SK-N-SH treated with all-trans-retinoic acid at 6 μM for 48 hours (cell line): ENCODE measurements at regions not wholly inside any gene's neighbourhood (a gene's known extent, or its start where the extent isn't known, plus 50 kb on each side); places are given as distances from the start of the nearest gene placed in this dataset.

Experiments used
- ATAC-seq: fragments of 200-7000 bp; cut with Tn5 transposase; 3 replicates; pipeline ENCODE4 v1.9.1; 2020; ENCODE audit warnings: mild to moderate bottlenecking, moderate library complexity
- ARNTL ChIP-seq: fragments of 450-650 bp; formaldehyde crosslinking; IDR thresholded peaks from 2 replicates; pipeline ENCODE4 v1.5.0; 2020; ENCODE audit warnings: low read depth, mild to moderate bottlenecking, moderate library complexity, borderline replicate concordance
- BACH2 ChIP-seq: fragments of 250-450 bp; sonication (Bioruptor Pico); IDR thresholded peaks from 2 replicates; pipeline ENCODE4 v1.9.0; 2021; ENCODE audit warnings: mild to moderate bottlenecking, borderline replicate concordance
- CREB5 ChIP-seq: fragments of 250-450 bp; sonication (Bioruptor Pico); IDR thresholded peaks from 2 replicates; pipeline ENCODE4 v1.5.1; 2020; ENCODE audit warnings: low read depth, mild to moderate bottlenecking, moderate library complexity
- CSRNP3 ChIP-seq: fragments of 250-450 bp; sonication (Bioruptor Pico); IDR thresholded peaks from 2 replicates; pipeline ENCODE4 v1.5.1; 2021; ENCODE audit warnings: mild to moderate bottlenecking, moderate library complexity
- ESRRG ChIP-seq: fragments of 250-450 bp; sonication (Bioruptor Pico); IDR thresholded peaks from 2 replicates; pipeline ENCODE4 v1.6.1; 2021; ENCODE audit warnings: mild to moderate bottlenecking
- GLIS3 ChIP-seq: fragments of 250-450 bp; sonication (Bioruptor Pico); IDR thresholded peaks from 2 replicates; pipeline ENCODE4 v1.5.0; 2020; ENCODE audit warnings: mild to moderate bottlenecking, moderate library complexity
- ISL1 ChIP-seq: fragments of 250-450 bp; sonication (Bioruptor Pico); IDR thresholded peaks from 2 replicates; pipeline ENCODE4 v2.1.2; 2022; ENCODE audit warnings: mild to moderate bottlenecking, moderate library complexity
- OSR1 ChIP-seq: fragments of 250-450 bp; sonication (Bioruptor Pico); IDR thresholded peaks from 2 replicates; pipeline ENCODE4 v1.8.0; 2022; ENCODE audit warnings: moderate library complexity, mild to moderate bottlenecking, inconsistent platforms
- PATZ1 ChIP-seq: fragments of 250-450 bp; sonication (Bioruptor Pico); IDR thresholded peaks from 2 replicates; pipeline ENCODE4 v1.8.0; 2020; ENCODE audit warnings: mild to moderate bottlenecking, moderate library complexity, borderline replicate concordance
- POU6F1 ChIP-seq: fragments of 250-450 bp; sonication (Bioruptor Pico); IDR thresholded peaks from 2 replicates; pipeline ENCODE4 v1.8.0; 2021; ENCODE audit warnings: low read depth, mild to moderate bottlenecking, moderate library complexity, borderline replicate concordance
- PPARA ChIP-seq: fragments of 250-450 bp; sonication (Bioruptor Pico); IDR thresholded peaks from 2 replicates; pipeline ENCODE4 v1.5.0; 2020; ENCODE audit warnings: mild to moderate bottlenecking, borderline replicate concordance
- RARB ChIP-seq: fragments of 250-450 bp; sonication (Bioruptor Pico); IDR thresholded peaks from 2 replicates; pipeline ENCODE4 v1.8.0; 2021; ENCODE audit warnings: mild to moderate bottlenecking, moderate library complexity
- TCF4 ChIP-seq: fragments of 250-450 bp; sonication (Bioruptor Pico); IDR thresholded peaks from 2 replicates; pipeline ENCODE4 v1.8.0; 2021; ENCODE audit warnings: mild to moderate bottlenecking, moderate library complexity, borderline replicate concordance
- TOX ChIP-seq: fragments of 250-450 bp; sonication (Bioruptor Pico); IDR thresholded peaks from 2 replicates; pipeline ENCODE4 v1.8.0; 2021; ENCODE audit warnings: mild to moderate bottlenecking, moderate library complexity, borderline replicate concordance
- ZC3H10 ChIP-seq: fragments of 250-450 bp; sonication (Bioruptor Pico); IDR thresholded peaks from 2 replicates; pipeline ENCODE4 v1.5.1; 2021; ENCODE audit warnings: mild to moderate bottlenecking, moderate library complexity
- ZFP3 ChIP-seq: fragments of 250-450 bp; sonication (Bioruptor Pico); IDR thresholded peaks from 2 replicates; pipeline ENCODE4 v1.5.0; 2020; ENCODE audit warnings: mild to moderate bottlenecking, moderate library complexity
- ZFP30 ChIP-seq: fragments of 450-650 bp; formaldehyde crosslinking; IDR thresholded peaks from 2 replicates; pipeline ENCODE4 v1.5.0; 2022; ENCODE audit warnings: mild to moderate bottlenecking, moderate library complexity
- ZNF565 ChIP-seq: fragments of 450-650 bp; formaldehyde crosslinking; conservative IDR thresholded peaks from 2 replicates; pipeline ENCODE4 v1.5.0; 2020; ENCODE audit warnings: low read depth, mild to moderate bottlenecking, moderate library complexity
- ZNF70 ChIP-seq: fragments of 450-650 bp; formaldehyde crosslinking; IDR thresholded peaks from 2 replicates; pipeline ENCODE4 v1.5.0; 2020; ENCODE audit warnings: mild to moderate bottlenecking, moderate library complexity
- ZNF8 ChIP-seq: fragments of 450-650 bp; formaldehyde crosslinking; IDR thresholded peaks from 2 replicates; pipeline ENCODE4 v1.5.0; 2020; ENCODE audit warnings: mild to moderate bottlenecking, moderate library complexity

- ATAC-seq, result no peak
- TF ChIP-seq TCF4 (CRISPR knock-in tag) (no peak), ESRRG (CRISPR knock-in tag) (no peak)
Measured at GRCh38 chr20:39880890-39881289, 808.1 kb downstream of the MAFB start.

GRCh38 chr20:39879296-39879695, 809.7 kb downstream of the MAFB start:
- ATAC-seq, result no peak
- TF ChIP-seq TOX (CRISPR knock-in tag), result no peak
- TF ChIP-seq CSRNP3, result no peak
- TF ChIP-seq ARNTL (CRISPR knock-in tag), result no peak
- TF ChIP-seq OSR1, result no peak
- no peak for TF ChIP-seq ZC3H10 (CRISPR knock-in tag)
- no peak for TF ChIP-seq GLIS3 (CRISPR knock-in tag)
- no peak for TF ChIP-seq POU6F1
- no peak for TF ChIP-seq ZNF8 (CRISPR knock-in tag)
- TF ChIP-seq ISL1 (CRISPR knock-in tag), result no peak
- no peak for TF ChIP-seq BACH2

- ATAC-seq, result no peak
- TF ChIP-seq ZFP3 (no peak), ZNF70 (CRISPR knock-in tag) (no peak), ESRRG (CRISPR knock-in tag) (no peak), RARB (no peak), GLIS3 (CRISPR knock-in tag) (no peak), PPARA (CRISPR knock-in tag) (no peak), CREB5 (CRISPR knock-in tag) (no peak), POU6F1 (no peak), TCF4 (CRISPR knock-in tag) (no peak), ZFP30 (CRISPR knock-in tag) (no peak), OSR1 (no peak), ARNTL (CRISPR knock-in tag) (no peak), PATZ1 (CRISPR knock-in tag) (no peak), ZNF565 (CRISPR knock-in tag) (no peak), ZNF8 (CRISPR knock-in tag) (no peak), BACH2 (no peak)
Measured at GRCh38 chr20:39878809-39879208, 810.2 kb downstream of the MAFB start.

GRCh38 chr20:39878320-39878719, 810.7 kb downstream of the MAFB start:
- no peak for TF ChIP-seq ZFP30 (CRISPR knock-in tag)
- TF ChIP-seq GLIS3 (CRISPR knock-in tag), result no peak
- no peak for TF ChIP-seq ZFP3
- TF ChIP-seq OSR1, result no peak
- no peak for TF ChIP-seq ZNF8 (CRISPR knock-in tag)
- no peak for TF ChIP-seq TCF4 (CRISPR knock-in tag)
- no peak for TF ChIP-seq ZNF70 (CRISPR knock-in tag)
- no peak for ATAC-seq
